OCI-LY3 (cell line): ENCODE measurements at regions not wholly inside any gene's neighbourhood (a gene's known extent, or its start where the extent isn't known, plus 50 kb on each side); places are given as distances from the start of the nearest gene placed in this dataset.
"Not testable (repeated sequence)": the region's sequence is repeated elsewhere in the genome, so short reads cannot be mapped to it uniquely, and the experiment has no call there.

Source experiments
- H2AFZ ChIP-seq: fragments of 200-600, 300-600 bp; shearing (Covaris generic); 2 replicates; pipeline ENCODE4 v1.6.0; 2014; ENCODE audit warnings: antibody characterized with exemption, low read depth, low read length
- H3K27ac ChIP-seq: fragments of 200-600, 300-600 bp; sonication (generic); 2 replicates; pipeline ENCODE4 v1.5.1; 2014; ENCODE audit warnings: mild to moderate bottlenecking, low read length, moderate library complexity, mixed read lengths
- H3K27me3 ChIP-seq: fragments of 200-600, 300-600 bp; sonication (generic); 2 replicates; pipeline ENCODE4 v1.6.1; 2014; ENCODE audit warnings: low read depth, low read length, mixed read lengths
- H3K36me3 ChIP-seq: fragments of 200-600, 300-600 bp; sonication (generic); replicated peaks from 2 replicates; pipeline ENCODE3; 2014; ENCODE audit warnings: low read depth, low read length, mixed read lengths
- H3K4me1 ChIP-seq: fragments of 300-600, 200-600 bp; sonication (generic); 2 replicates; pipeline ENCODE4 v1.6.1; 2014; ENCODE audit warnings: low read length, mixed read lengths
- H3K4me2 ChIP-seq: fragments of 200-600, 300-600 bp; sonication (generic); 2 replicates; pipeline ENCODE4 v1.6.1; 2014; ENCODE audit warnings: low read length, mixed read lengths
- H3K4me3 ChIP-seq: fragments of 300-600, 200-600 bp; sonication (generic); 2 replicates; pipeline ENCODE4 v1.5.1; 2014; ENCODE audit warnings: antibody characterized with exemption, mild to moderate bottlenecking, low read length, moderate library complexity
- H3K79me2 ChIP-seq: fragments of 300-600, 200-600 bp; shearing (Covaris generic); 2 replicates; pipeline ENCODE4 v1.6.1; 2014; ENCODE audit warnings: mild to moderate bottlenecking, low read length, mixed read lengths
- H3K9ac ChIP-seq: fragments of 300-600, 200-600 bp; shearing (Covaris generic); 2 replicates; pipeline ENCODE4 v1.6.0; 2014; ENCODE audit warnings: mild to moderate bottlenecking, low read length, moderate library complexity
- H3K9me3 ChIP-seq: fragments of 200-600, 300-600 bp; shearing (Covaris generic); 2 replicates; pipeline ENCODE4 v1.6.1; 2014; ENCODE audit warnings: low read length, mixed read lengths; ENCODE audit not compliant: insufficient read depth
- H4K20me1 ChIP-seq: fragments of 200-600, 300-600 bp; sonication (generic); 2 replicates; pipeline ENCODE4 v1.6.1; 2016; ENCODE audit warnings: low read length, mixed read lengths; ENCODE audit not compliant: insufficient read depth
- EZH2phosphoT487 ChIP-seq: fragments of 200-600 bp; shearing (Covaris generic); IDR thresholded peaks from 2 replicates; pipeline ENCODE4 v1.6.1; 2018; ENCODE audit warnings: antibody characterized with exemption, mixed run types, low read depth
- TF ChIP-seq, protein P1 (sequence below): fragments of 200-600, 300-600 bp; sonication (generic); IDR thresholded peaks from 2 replicates; pipeline ENCODE4 v1.5.1; 2014; ENCODE audit warnings: antibody characterized with exemption, low read length, low read depth

DNA sequence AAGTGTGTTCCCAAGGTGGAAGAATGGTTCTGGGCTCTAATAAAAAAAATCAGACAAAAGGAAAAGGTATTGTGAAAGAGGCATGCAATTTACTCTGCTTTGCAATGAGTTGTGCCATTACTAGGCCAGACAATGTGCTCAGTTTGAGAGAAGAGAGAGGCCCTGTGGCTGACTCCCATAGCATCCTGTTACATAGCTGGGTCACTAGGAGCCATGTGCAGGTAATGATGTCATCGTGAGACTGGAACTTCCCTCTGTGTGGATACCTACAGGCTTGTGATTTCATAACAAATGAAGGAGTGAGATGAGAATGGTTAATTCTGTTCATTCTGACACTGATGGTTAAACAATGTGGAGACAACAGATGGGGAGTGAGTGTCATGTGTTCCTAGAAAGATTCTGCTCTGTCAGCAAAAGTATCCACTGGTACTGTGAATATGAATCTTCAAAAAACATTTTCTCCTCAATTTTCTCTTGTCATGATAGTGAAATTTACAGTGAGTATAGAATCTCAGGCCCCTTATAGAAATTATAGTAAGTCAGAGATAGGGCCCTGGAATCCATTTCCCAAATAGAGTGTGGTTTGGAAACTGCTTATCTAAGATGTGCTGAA lies 648.7 kb upstream of the DPPA4 start:
- no peaks in the 10 kb centered on the region for H3K9me3 ChIP-seq
- no peaks in the 10 kb centered on the region for H3K27me3 ChIP-seq
- no peaks in the 10 kb centered on the region for H3K4me1 ChIP-seq
- H3K36me3 ChIP-seq: no peaks in the 10 kb centered on the region
- no peaks in the 10 kb centered on the region for H4K20me1 ChIP-seq
- no peak overlapping the region for H2AFZ ChIP-seq
- no peak overlapping the region for H3K9ac ChIP-seq
- H3K4me3 ChIP-seq: no peak overlapping the region
- no peak for TF ChIP-seq EZH2phosphoT487
- TF ChIP-seq, protein P1, sequence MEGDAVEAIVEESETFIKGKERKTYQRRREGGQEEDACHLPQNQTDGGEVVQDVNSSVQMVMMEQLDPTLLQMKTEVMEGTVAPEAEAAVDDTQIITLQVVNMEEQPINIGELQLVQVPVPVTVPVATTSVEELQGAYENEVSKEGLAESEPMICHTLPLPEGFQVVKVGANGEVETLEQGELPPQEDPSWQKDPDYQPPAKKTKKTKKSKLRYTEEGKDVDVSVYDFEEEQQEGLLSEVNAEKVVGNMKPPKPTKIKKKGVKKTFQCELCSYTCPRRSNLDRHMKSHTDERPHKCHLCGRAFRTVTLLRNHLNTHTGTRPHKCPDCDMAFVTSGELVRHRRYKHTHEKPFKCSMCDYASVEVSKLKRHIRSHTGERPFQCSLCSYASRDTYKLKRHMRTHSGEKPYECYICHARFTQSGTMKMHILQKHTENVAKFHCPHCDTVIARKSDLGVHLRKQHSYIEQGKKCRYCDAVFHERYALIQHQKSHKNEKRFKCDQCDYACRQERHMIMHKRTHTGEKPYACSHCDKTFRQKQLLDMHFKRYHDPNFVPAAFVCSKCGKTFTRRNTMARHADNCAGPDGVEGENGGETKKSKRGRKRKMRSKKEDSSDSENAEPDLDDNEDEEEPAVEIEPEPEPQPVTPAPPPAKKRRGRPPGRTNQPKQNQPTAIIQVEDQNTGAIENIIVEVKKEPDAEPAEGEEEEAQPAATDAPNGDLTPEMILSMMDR: no peak
- H3K79me2 ChIP-seq: no peaks in the 10 kb centered on the region
- no peak overlapping the region for H3K4me2 ChIP-seq
- H3K27ac ChIP-seq: no peak overlapping the region

DNA sequence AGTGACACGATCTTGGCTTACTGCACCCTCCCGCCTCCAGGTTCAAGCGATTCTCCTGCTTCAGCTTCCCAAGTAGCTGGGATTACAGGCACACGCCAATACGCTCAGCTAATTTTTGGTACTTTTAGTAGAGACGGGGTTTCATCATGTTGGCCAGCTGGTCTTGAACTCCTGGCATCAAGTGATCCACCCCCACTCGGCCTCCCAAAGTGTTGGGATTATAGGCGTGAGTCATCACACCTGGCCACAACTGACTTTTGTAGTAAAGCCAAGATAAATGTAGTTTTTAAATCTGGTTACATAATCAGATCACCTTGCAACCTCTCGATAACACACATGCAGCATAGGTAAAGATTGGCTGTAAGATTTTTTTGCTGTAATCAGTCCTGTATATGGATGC lies 657.5 kb upstream of the DPPA4 start:
- no peak overlapping the region for H3K4me3 ChIP-seq
- H3K9me3 ChIP-seq: no peaks in the 10 kb centered on the region
- no peak overlapping the region for H3K4me2 ChIP-seq
- no peaks in the 10 kb centered on the region for H3K4me1 ChIP-seq
- no peaks in the 10 kb centered on the region for H3K36me3 ChIP-seq
- no peak overlapping the region for H3K27ac ChIP-seq
- H3K27me3 ChIP-seq: no peaks in the 10 kb centered on the region
- H3K9ac ChIP-seq: no peak overlapping the region
- H2AFZ ChIP-seq: no peak overlapping the region
- H4K20me1 ChIP-seq: no peaks in the 10 kb centered on the region
- TF ChIP-seq, protein P1: no peak
- TF ChIP-seq EZH2phosphoT487: no peak
- no peaks in the 10 kb centered on the region for H3K79me2 ChIP-seq

- Histone ChIP-seq H3K79me2 (no peaks in the 10 kb centered on the region), H3K4me2 (no peak overlapping the region), H3K9me3 (no peaks in the 10 kb centered on the region), H3K27me3 (no peaks in the 10 kb centered on the region), H2AFZ (no peak overlapping the region), H3K9ac (no peak overlapping the region), H3K36me3 (no peaks in the 10 kb centered on the region), H3K4me1 (no peaks in the 10 kb centered on the region), H3K27ac (no peak overlapping the region), H3K4me3 (no peak overlapping the region), H4K20me1 (no peaks in the 10 kb centered on the region)
- TF ChIP-seq, protein P1: no peak
- TF ChIP-seq EZH2phosphoT487: no peak
Observed at GRCh38 chr3:109995377-109995776, 658.0 kb upstream of the DPPA4 start.

DNA sequence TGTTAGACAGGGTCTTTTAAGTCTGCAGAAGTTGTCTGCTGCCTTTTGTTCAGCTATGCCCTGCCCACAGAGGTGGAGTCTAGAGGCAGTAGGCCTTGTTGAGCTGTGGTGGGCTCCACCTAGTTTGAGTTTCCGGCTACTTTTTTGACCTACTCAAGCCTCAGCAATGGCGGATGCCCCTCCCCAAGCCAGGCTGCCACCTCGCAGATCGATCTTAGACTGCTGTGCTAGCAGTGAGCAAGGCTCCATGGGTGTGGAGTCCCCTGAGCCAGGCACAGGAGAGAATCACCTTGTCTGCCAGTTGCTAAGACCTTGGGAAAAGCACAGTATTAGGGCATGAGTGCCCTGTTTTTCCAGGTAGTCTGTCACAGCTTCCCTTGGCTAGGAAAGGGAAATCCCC lies 664.6 kb upstream of the DPPA4 start:
- H2AFZ ChIP-seq, H3K4me1 ChIP-seq: not testable (repeated sequence)

More for the DNA sequence above, 664.6 kb upstream of the DPPA4 start:
- H3K27ac ChIP-seq, H3K9me3 ChIP-seq, H4K20me1 ChIP-seq, H3K9ac ChIP-seq, H3K4me2 ChIP-seq, H3K79me2 ChIP-seq, H3K27me3 ChIP-seq, H3K4me3 ChIP-seq, H3K36me3 ChIP-seq: not testable (repeated sequence)
